SU-DHL-6 (cell line): ENCODE measurements at regions not wholly inside any gene's neighbourhood (a gene's known extent, or its start where the extent isn't known, plus 50 kb on each side); places are given as distances from the start of the nearest gene placed in this dataset.

Source experiments
- H2AFZ ChIP-seq: fragments of 200-600 bp; sonication (generic); 2 replicates; pipeline ENCODE4 v1.6.1; 2014; ENCODE audit warnings: low read depth, mild to moderate bottlenecking, moderate library complexity, mixed read lengths, antibody characterized with exemption, low read length; ENCODE audit not compliant: severe bottlenecking
- H3F3A ChIP-seq: fragments of 200-600 bp; shearing (Covaris generic); 2 replicates; pipeline ENCODE4 v1.6.0; 2016; ENCODE audit warnings: antibody characterized with exemption, mild to moderate bottlenecking; ENCODE audit not compliant: insufficient read depth
- H3K27ac ChIP-seq: fragments of 200-600 bp; sonication (generic); 2 replicates; pipeline ENCODE4 v1.5.1; 2016; ENCODE audit warnings: low read depth, mild to moderate bottlenecking, low read length, moderate library complexity, mixed read lengths
- H3K27me3 ChIP-seq: fragments of 200-600 bp; sonication (generic), shearing (Covaris generic); 2 replicates; pipeline ENCODE4 v1.6.0; 2014; ENCODE audit warnings: mild to moderate bottlenecking, low read length
- H3K36me3 ChIP-seq: fragments of 200-600 bp; sonication (generic); 2 replicates; pipeline ENCODE4 v1.6.1; 2014; ENCODE audit warnings: mild to moderate bottlenecking, low read length, mixed read lengths
- H3K4me2 ChIP-seq: fragments of 300-600, 200-600 bp; shearing (Covaris generic), sonication (generic); 2 replicates; pipeline ENCODE4 v1.6.0; 2014; ENCODE audit warnings: low read length, low read depth, mild to moderate bottlenecking; ENCODE audit not compliant: poor library complexity, severe bottlenecking
- H3K4me3 ChIP-seq: fragments of 200-600 bp; sonication (generic); 2 replicates; pipeline ENCODE4 v1.5.1; 2014; ENCODE audit warnings: antibody characterized with exemption, low read length, mild to moderate bottlenecking, mixed read lengths; ENCODE audit not compliant: insufficient read depth, poor library complexity, severe bottlenecking
- H3K79me2 ChIP-seq: fragments of 200-600 bp; sonication (generic); 2 replicates; pipeline ENCODE4 v1.6.1; 2014; ENCODE audit warnings: mild to moderate bottlenecking, low read length, moderate library complexity; ENCODE audit not compliant: insufficient read depth
- H3K9ac ChIP-seq: fragments of 200-600 bp; sonication (generic); 2 replicates; pipeline ENCODE4 v1.7.0; 2014; ENCODE audit warnings: mild to moderate bottlenecking, low read length
- H3K9me2 ChIP-seq: fragments of 200-600 bp; sonication (generic); replicated peaks from 2 replicates; pipeline ENCODE4 v1.6.1; 2014; ENCODE audit warnings: low read length; ENCODE audit not compliant: insufficient read depth
- H3K9me3 ChIP-seq: fragments of 200-600 bp; sonication (generic); 2 replicates; pipeline ENCODE4 v1.6.1; 2014; ENCODE audit warnings: low read length, mixed read lengths; ENCODE audit not compliant: insufficient read depth
- H4K20me1 ChIP-seq: fragments of 200-600 bp; sonication (generic); 2 replicates; pipeline ENCODE4 v1.6.1; 2014; ENCODE audit warnings: low read depth, mild to moderate bottlenecking, antibody characterized with exemption, low read length, moderate library complexity, mixed read lengths
- CTCF ChIP-seq: fragments of 200-600 bp; sonication (generic); IDR thresholded peaks from one replicate; pipeline ENCODE4 v1.5.1; 2017; ENCODE audit warnings: antibody characterized with exemption, mild to moderate bottlenecking, low read length, moderate library complexity; ENCODE audit not compliant: insufficient read depth, poor library complexity, severe bottlenecking
- EZH2phosphoT487 ChIP-seq: fragments of 200-600 bp; sonication (generic), shearing (Covaris generic); conservative IDR thresholded peaks from 2 replicates; pipeline ENCODE4 v1.6.1; 2018; ENCODE audit warnings: mild to moderate bottlenecking, antibody characterized with exemption, low read length, moderate library complexity, mixed read lengths

DNA sequence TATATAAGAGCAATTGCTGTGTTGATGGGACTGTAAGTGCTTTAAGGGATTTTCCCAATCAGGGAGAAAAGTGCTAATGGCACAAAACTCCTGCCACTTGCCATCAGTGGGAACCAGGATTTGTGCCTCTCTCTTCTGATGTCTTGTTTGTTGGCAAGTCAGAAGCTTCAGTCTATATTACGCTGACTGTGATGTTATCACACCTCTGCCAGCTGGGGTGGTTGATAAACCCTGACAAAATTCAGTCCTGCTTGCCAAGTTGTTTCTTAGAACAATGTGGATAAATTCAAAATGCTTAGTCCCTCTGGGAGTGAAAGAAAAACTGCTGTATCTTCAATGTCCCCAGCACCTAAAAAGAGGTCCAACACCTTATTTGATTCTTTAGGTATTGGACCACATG, 161.4 kb upstream of the FBXL7 start:
- Histone ChIP-seq H2AFZ (no peak overlapping the region), H3K36me3 (no peaks in the 10 kb centered on the region), H3K27ac (no peak overlapping the region)

GRCh38 chr5:15334551-15335266, 165.3 kb upstream of the FBXL7 start:
- Histone ChIP-seq H3F3A (no peaks in the 10 kb centered on the region), H3K9ac (no peak overlapping the region), H3K4me3 (no peak overlapping the region), H3K27me3 (peaks cover 6% of the 10 kb centered on the region; the same call in 1 of the 2 replicates), H3K4me2 (no peak overlapping the region), H3K36me3 (no peaks in the 10 kb centered on the region), H4K20me1 (no peaks in the 10 kb centered on the region), H2AFZ (no peak overlapping the region), H3K9me2 (no peaks in the 10 kb centered on the region), H3K27ac (no peak overlapping the region), H3K9me3 (no peaks in the 10 kb centered on the region), H3K79me2 (no peaks in the 10 kb centered on the region)
- TF ChIP-seq EZH2phosphoT487, result no peak
- no peak for TF ChIP-seq CTCF

More for the DNA sequence above, 161.4 kb upstream of the FBXL7 start:
- H4K20me1 ChIP-seq, result no peaks in the 10 kb centered on the region
- TF ChIP-seq CTCF, result no peak
- no peak overlapping the region for H3K9ac ChIP-seq
- H3K9me3 ChIP-seq, result no peaks in the 10 kb centered on the region
- H3K4me2 ChIP-seq, result no peak overlapping the region
- H3K27me3 ChIP-seq, result no peaks in the 10 kb centered on the region
- no peaks in the 10 kb centered on the region for H3K9me2 ChIP-seq
- H3K4me3 ChIP-seq, result no peak overlapping the region
- H3F3A ChIP-seq, result no peaks in the 10 kb centered on the region
- no peaks in the 10 kb centered on the region for H3K79me2 ChIP-seq

DNA sequence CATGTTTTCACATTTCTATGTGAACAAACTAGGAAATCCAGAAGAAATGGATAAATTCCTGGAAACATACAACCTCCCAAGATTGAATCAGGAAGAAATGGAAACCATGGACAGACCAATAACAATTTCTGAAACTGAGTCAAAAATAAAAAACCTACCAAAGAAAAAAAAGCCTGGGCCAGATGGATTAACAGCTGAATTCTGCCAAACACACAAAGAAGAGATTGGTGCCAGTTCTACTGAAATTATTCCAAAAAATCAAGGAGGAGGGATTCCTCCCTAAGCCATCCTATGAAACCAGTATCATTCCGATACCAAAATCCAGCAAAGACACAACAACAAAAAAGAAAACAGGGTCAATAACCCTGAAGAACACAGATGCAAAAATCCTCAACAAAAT, 166.9 kb upstream of the FBXL7 start:
- Histone ChIP-seq H3K27me3 (peaks cover 6% of the 10 kb centered on the region; the same call in 1 of the 2 replicates), H3K4me3 (no peak overlapping the region), H3K36me3 (no peaks in the 10 kb centered on the region), H3K9ac (no peak overlapping the region), H3F3A (no peaks in the 10 kb centered on the region), H3K9me2 (no peaks in the 10 kb centered on the region), H3K27ac (no peak overlapping the region), H3K9me3 (no peaks in the 10 kb centered on the region), H2AFZ (no peak overlapping the region), H4K20me1 (no peaks in the 10 kb centered on the region), H3K79me2 (no peaks in the 10 kb centered on the region), H3K4me2 (no peak overlapping the region)
- TF ChIP-seq CTCF (no peak), EZH2phosphoT487 (no peak)
